Activated T-helper 17 cell treated with anti-CD3 and anti-CD28 coated beads, Interleukin-2, amount 50 U/mL, for 72 hours (primary cell): ENCODE measurements at regions not wholly inside any gene's neighbourhood (a gene's known extent, or its start where the extent isn't known, plus 50 kb on each side); places are given as distances from the start of the nearest gene placed in this dataset.
"Not testable (repeated sequence)": the region's sequence is repeated elsewhere in the genome, so short reads cannot be mapped to it uniquely, and the experiment has no call there.

Experiments
- ATAC-seq: fragments of 150-1000 bp; cut with Tn5 transposase; replicated peaks from 2 replicates; pipeline ENCODE4 v1.10.0; 2021; ENCODE audit warnings: mild to moderate bottlenecking, moderate library complexity
- H3K27ac Mint-ChIP-seq: one replicate; pipeline ENCODE4 v1.8.0; 2022; ENCODE audit warnings: mixed read lengths
- H3K27me3 Mint-ChIP-seq: one replicate; pipeline ENCODE4 v1.8.0; 2022; ENCODE audit warnings: mixed read lengths
- H3K36me3 Mint-ChIP-seq: one replicate; pipeline ENCODE4 v1.8.0; 2022; ENCODE audit warnings: low read depth, mild to moderate bottlenecking, mixed read lengths
- H3K4me1 Mint-ChIP-seq: one replicate; pipeline ENCODE4 v1.8.0; 2022; ENCODE audit warnings: mixed read lengths
- H3K4me3 Mint-ChIP-seq: one replicate; pipeline ENCODE4 v1.8.0; 2022; ENCODE audit warnings: mild to moderate bottlenecking, mixed read lengths
- H3K9me3 Mint-ChIP-seq: one replicate; pipeline ENCODE4 v1.8.0; 2022; ENCODE audit warnings: mixed read lengths

- ATAC-seq = no peak
These were observed 122.1 kb upstream of the MMADHC start for GRCh38 chr2:149709496-149710263.

GRCh38 chr2:149703281-149703680 lies 115.7 kb upstream of the MMADHC start:
- Mint-ChIP-seq H3K36me3 (no peaks in the 10 kb centered on the region), H3K27ac (no peak overlapping the region), H3K27me3 (no peaks in the 10 kb centered on the region), H3K9me3 (no peaks in the 10 kb centered on the region), H3K4me1 (no peaks in the 10 kb centered on the region), H3K4me3 (no peak overlapping the region)
- ATAC-seq = no peak

More at GRCh38 chr2:149709496-149710263, 122.1 kb upstream of the MMADHC start:
- Mint-ChIP-seq H3K9me3 (no peaks in the 10 kb centered on the region), H3K36me3 (no peaks in the 10 kb centered on the region), H3K4me1 (no peaks in the 10 kb centered on the region), H3K27ac (no peak overlapping the region), H3K4me3 (no peak overlapping the region), H3K27me3 (peaks cover 6% of the 10 kb centered on the region)

GRCh38 chr2:149702571-149702970 lies 115.0 kb upstream of the MMADHC start:
- H3K36me3 Mint-ChIP-seq = no peaks in the 10 kb centered on the region

GRCh38 chr2:149701241-149701640 lies 113.7 kb upstream of the MMADHC start:
- no peaks in the 10 kb centered on the region for H3K4me1 Mint-ChIP-seq
- no peak overlapping the region for H3K27ac Mint-ChIP-seq
- ATAC-seq = no peak
- H3K36me3 Mint-ChIP-seq = no peaks in the 10 kb centered on the region
- no peaks in the 10 kb centered on the region for H3K9me3 Mint-ChIP-seq
- no peak overlapping the region for H3K4me3 Mint-ChIP-seq
- peaks cover 3% of the 10 kb centered on the region for H3K27me3 Mint-ChIP-seq

More at GRCh38 chr2:149702571-149702970, 115.0 kb upstream of the MMADHC start:
- H3K27ac Mint-ChIP-seq = no peak overlapping the region
- H3K4me3 Mint-ChIP-seq = no peak overlapping the region
- H3K27me3 Mint-ChIP-seq = peaks cover under 1% of the 10 kb centered on the region
- no peak for ATAC-seq
- H3K9me3 Mint-ChIP-seq = no peaks in the 10 kb centered on the region
- no peaks in the 10 kb centered on the region for H3K4me1 Mint-ChIP-seq

GRCh38 chr2:149692961-149693396 lies 105.4 kb upstream of the MMADHC start:
- Mint-ChIP-seq H3K4me3 (no peak overlapping the region), H3K4me1 (no peaks in the 10 kb centered on the region), H3K36me3 (no peaks in the 10 kb centered on the region), H3K27ac (no peak overlapping the region), H3K27me3 (peaks cover 7% of the 10 kb centered on the region), H3K9me3 (no peaks in the 10 kb centered on the region)
- no peak for ATAC-seq

GRCh38 chr2:149690825-149691224 lies 103.2 kb upstream of the MMADHC start:
- Mint-ChIP-seq H3K36me3 (no peaks in the 10 kb centered on the region), H3K27me3 (peaks cover 4% of the 10 kb centered on the region), H3K4me1 (no peaks in the 10 kb centered on the region), H3K4me3 (no peak overlapping the region), H3K27ac (no peak overlapping the region), H3K9me3 (no peaks in the 10 kb centered on the region)
- no peak for ATAC-seq

DNA sequence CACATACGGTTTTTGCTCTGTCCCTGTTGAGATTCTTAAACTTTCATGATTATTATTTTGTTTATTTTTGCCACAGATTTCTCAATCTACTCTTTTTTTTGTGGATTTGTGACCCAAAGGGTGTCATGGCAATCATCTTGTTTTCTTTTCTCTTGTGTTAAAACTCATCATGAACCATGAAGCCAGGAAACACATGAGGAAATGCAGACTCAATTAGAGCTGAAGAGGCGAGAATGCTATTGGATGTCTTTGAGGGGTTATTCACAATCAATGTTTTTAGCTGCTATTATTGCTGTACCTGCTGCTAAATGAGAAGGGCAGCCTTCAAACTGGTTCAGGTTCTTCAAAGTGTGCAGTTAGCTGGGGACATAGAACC lies 99.5 kb upstream of the MMADHC start:
- H3K27me3 Mint-ChIP-seq = no peaks in the 10 kb centered on the region
- no peaks in the 10 kb centered on the region for H3K4me1 Mint-ChIP-seq
- no peak for ATAC-seq
- no peaks in the 10 kb centered on the region for H3K36me3 Mint-ChIP-seq
- H3K4me3 Mint-ChIP-seq = no peak overlapping the region
- no peak overlapping the region for H3K27ac Mint-ChIP-seq
- H3K9me3 Mint-ChIP-seq = peaks cover 4% of the 10 kb centered on the region

DNA sequence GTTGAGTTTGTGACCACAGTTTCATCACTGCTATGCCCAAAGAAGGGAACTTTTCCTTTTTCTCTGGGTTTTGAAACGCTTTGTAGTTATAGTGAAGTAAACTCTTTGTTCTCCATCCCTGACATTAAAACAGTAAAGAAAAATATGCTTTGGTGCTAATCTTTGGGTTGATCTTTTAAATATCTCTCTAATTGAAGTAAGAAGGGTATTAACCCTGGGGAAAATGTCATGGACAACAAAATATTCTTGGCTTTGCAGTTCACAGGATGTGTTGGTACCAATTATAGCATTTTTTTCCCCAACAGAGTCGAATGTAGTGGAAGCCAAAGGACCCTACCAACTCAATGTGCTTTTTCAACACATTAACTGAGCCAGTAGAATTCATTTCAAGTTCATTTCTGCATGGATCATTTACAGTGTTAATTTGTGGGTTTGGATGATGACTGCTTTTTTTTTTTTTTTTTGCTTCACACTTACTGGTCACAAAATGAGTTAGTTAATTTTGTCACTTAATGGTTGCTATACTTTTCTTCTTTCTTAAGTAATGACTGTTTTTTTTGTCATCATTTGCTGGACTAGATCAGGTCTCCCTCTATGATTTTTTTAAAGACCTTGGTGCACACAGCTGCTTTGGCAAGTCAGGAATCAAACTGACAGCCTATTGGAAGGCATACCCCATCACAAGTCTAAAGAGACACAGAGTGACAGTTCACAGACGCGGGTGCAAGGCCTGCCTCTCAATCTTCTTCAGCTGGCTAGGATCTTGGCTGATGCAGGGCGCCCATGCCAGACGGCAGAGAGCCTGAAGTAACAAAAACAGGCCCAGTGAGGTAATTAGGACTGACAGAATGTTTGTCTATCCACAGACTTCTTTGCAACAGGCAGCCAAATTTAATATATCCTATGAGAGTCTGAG lies 98.8 kb upstream of the MMADHC start:
- Mint-ChIP-seq H3K4me1 (no peaks in the 10 kb centered on the region), H3K27ac (no peak overlapping the region), H3K27me3 (no peaks in the 10 kb centered on the region), H3K4me3 (no peak overlapping the region), H3K36me3 (no peaks in the 10 kb centered on the region), H3K9me3 (peaks cover 4% of the 10 kb centered on the region)
- ATAC-seq = no peak

- not testable (repeated sequence) for H3K4me1 Mint-ChIP-seq, H3K9me3 Mint-ChIP-seq, ATAC-seq, H3K27me3 Mint-ChIP-seq, H3K27ac Mint-ChIP-seq, H3K4me3 Mint-ChIP-seq, H3K36me3 Mint-ChIP-seq
These were observed 97.8 kb upstream of the MMADHC start for GRCh38 chr2:149685401-149685800.

DNA sequence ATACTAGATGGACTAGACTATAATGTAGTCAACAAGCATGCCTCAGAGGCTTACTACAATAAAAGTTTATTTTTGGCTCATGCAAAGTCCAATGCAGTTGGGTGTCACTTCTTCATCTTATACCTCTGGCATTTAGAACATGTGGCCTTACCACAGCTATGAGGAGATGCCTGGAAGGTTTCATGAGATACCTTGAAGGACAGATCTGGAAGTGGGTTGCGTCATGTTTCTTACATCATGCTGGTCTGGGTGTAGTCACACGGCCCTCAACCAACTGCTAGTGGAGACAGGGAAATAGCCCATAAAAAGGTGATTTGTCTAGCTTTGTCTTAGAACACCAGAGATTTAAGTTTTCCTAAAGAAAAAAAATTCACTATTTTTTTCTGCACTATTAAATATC lies 91.7 kb upstream of the MMADHC start:
- Mint-ChIP-seq H3K27ac (no peak overlapping the region), H3K36me3 (no peaks in the 10 kb centered on the region), H3K4me3 (no peak overlapping the region), H3K27me3 (peaks cover 7% of the 10 kb centered on the region), H3K4me1 (no peaks in the 10 kb centered on the region), H3K9me3 (no peaks in the 10 kb centered on the region)
- ATAC-seq = no peak

- Mint-ChIP-seq H3K4me1 (no peaks in the 10 kb centered on the region), H3K36me3 (no peaks in the 10 kb centered on the region), H3K9me3 (no peaks in the 10 kb centered on the region), H3K27ac (no peak overlapping the region), H3K4me3 (no peak overlapping the region), H3K27me3 (peaks cover 7% of the 10 kb centered on the region)
- ATAC-seq = no peak
These were observed 89.8 kb upstream of the MMADHC start for GRCh38 chr2:149677416-149677815.

DNA sequence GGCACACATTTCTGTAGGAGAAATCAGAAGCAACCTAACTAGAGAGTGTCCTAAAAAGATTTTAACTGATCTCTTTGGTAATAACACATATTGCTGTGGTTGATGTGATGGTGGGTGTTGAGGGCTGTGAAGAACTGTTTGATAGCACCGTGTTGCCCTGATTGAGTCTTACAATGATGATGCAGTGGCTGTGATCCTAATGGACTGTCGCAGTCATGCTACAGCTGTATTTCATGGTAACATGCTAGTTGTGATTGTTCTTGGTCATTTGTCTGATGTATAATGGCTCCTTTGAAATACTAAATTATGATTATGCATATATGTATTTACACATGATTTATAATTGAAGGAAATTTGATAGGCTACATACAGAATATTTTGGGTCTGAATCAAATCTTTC lies 82.5 kb upstream of the MMADHC start:
- Mint-ChIP-seq H3K27me3 (no peaks in the 10 kb centered on the region), H3K36me3 (no peaks in the 10 kb centered on the region), H3K4me1 (no peaks in the 10 kb centered on the region), H3K27ac (no peak overlapping the region), H3K9me3 (no peaks in the 10 kb centered on the region), H3K4me3 (no peak overlapping the region)
- no peak for ATAC-seq

DNA sequence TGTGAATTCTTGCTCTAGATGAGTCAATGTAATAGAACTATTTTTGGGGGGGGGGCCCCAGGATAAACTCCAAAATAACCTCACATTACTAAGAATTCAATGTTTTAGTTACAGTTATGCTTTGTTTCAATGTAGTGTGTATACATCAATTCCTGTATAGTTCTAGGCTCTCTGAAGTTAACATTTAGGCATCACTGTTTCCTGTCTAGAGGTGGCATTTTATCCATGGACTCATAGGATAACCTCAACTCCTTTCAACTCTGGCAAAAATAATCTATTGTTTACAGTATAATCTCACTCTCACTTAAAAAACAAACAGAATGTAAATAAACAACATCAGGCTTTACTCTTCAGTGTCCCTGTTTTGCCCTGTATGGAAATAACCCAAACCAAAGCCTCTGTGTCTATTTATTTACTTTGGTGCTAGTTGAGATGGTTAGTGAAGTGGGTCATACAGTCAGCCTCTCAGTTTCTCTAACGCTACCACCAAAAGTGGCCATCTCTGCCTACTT lies 79.3 kb upstream of the MMADHC start:
- Mint-ChIP-seq H3K27me3 (no peaks in the 10 kb centered on the region), H3K27ac (no peak overlapping the region), H3K4me1 (no peaks in the 10 kb centered on the region), H3K36me3 (no peaks in the 10 kb centered on the region), H3K4me3 (no peak overlapping the region), H3K9me3 (peaks cover 5% of the 10 kb centered on the region)
- ATAC-seq = no peak

DNA sequence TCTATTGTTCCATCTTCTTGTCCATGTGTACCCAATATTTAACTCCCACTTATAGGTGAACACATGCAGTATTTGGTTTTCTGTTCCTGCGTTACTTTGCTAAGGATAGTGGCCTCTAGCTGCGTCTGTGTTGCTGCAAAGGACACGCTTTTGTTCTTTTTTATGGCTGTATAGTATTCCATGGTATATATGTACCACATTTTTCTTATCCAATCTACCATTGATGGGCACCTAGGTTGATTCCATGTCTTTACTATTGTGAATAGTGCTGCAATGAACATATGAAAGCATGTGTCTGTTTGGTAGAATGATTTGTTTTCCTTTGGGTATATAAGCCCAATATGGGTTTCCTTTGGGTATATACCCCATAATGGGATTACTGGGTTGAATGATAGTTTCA lies 77.3 kb upstream of the MMADHC start:
- H3K36me3 Mint-ChIP-seq = no peaks in the 10 kb centered on the region
- H3K9me3 Mint-ChIP-seq = peaks cover 5% of the 10 kb centered on the region
- H3K27me3 Mint-ChIP-seq = peaks cover 4% of the 10 kb centered on the region
- no peak overlapping the region for H3K27ac Mint-ChIP-seq
- ATAC-seq = no peak
- no peaks in the 10 kb centered on the region for H3K4me1 Mint-ChIP-seq
- no peak overlapping the region for H3K4me3 Mint-ChIP-seq

GRCh38 chr2:149662556-149662955 lies 75.0 kb upstream of the MMADHC start:
- Mint-ChIP-seq H3K27ac (no peak overlapping the region), H3K4me1 (no peaks in the 10 kb centered on the region)
- no peak for ATAC-seq

More at GRCh38 chr2:149662556-149662955, 75.0 kb upstream of the MMADHC start:
- peaks cover 5% of the 10 kb centered on the region for H3K9me3 Mint-ChIP-seq
- peaks cover 8% of the 10 kb centered on the region for H3K27me3 Mint-ChIP-seq
- H3K36me3 Mint-ChIP-seq = no peaks in the 10 kb centered on the region
- no peak overlapping the region for H3K4me3 Mint-ChIP-seq
